Cardiac muscle cell (in vitro differentiated cells and primary cell): ENCODE measurements at regions not wholly inside any gene's neighbourhood (a gene's known extent, or its start where the extent isn't known, plus 50 kb on each side); places are given as distances from the start of the nearest gene placed in this dataset.
"Not testable (repeated sequence)": the region's sequence is repeated elsewhere in the genome, so short reads cannot be mapped to it uniquely, and the experiment has no call there.

Source experiments
- DNase-seq, 2 donors: peaks; one replicate each; pipeline versions ENCODE4 v3.0.0 to v3.0.0-alpha.2; 2010 to 2017; ENCODE audit warnings: low read depth in 1 of 2, low spot score in 1 of 2
- H3K27ac ChIP-seq: fragments of 200-600 bp; sonication (generic); 2 replicates; pipeline ENCODE4 v1.5.1; 2016
- H3K27me3 ChIP-seq: fragments of 200-600 bp; sonication (generic); 2 replicates; pipeline ENCODE4 v1.6.0; 2016; ENCODE audit warnings: control low read depth
- H3K36me3 ChIP-seq: fragments of 200-600 bp; sonication (generic); 2 replicates; pipeline ENCODE4 v1.5.1; 2016; ENCODE audit warnings: control low read depth
- H3K4me1 ChIP-seq: fragments of 200-600 bp; sonication (generic); 2 replicates; pipeline ENCODE4 v1.8.1; 2017; ENCODE audit warnings: low read depth, mild to moderate bottlenecking, mixed run types
- H3K4me3 ChIP-seq: fragments of 200-600 bp; sonication (generic); 2 replicates; pipeline ENCODE4 v1.5.1; 2016; ENCODE audit warnings: mild to moderate bottlenecking
- H3K9me3 ChIP-seq: fragments of 200-600 bp; sonication (generic); 2 replicates; pipeline ENCODE4 v1.5.1; 2017; ENCODE audit warnings: low read depth, mild to moderate bottlenecking, control low read depth
- TF ChIP-seq, protein P1 (sequence below): IDR thresholded peaks from 2 replicates; pipeline ENCODE4 v1.5.1; 2012; ENCODE audit warnings: low read depth, mild to moderate bottlenecking, low read length

DNA sequence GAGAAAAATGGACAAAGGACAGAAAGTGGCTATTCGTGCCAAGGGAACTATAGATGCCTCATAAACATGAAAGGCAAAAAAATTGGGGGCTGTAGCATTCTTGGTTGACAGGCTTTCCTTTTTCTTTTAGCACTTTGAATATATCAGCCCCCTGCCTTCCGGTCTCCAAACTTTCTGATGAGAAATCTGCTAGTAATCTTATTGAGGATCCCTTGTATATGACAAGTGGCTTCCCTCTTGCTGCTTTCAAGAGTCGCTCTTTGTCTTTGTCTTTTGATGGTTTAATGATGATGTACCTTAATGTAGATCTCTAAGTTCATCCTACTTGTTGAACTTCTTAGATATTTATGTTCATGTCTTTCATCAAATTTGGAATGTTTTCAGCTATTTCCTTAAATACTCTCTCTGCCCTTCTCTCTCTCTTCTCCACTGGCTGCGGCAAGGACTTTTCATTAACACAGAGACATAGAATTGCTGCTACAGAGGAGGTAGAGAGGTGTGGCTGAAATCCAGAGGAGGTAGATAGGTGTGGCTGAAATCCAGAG, 59.4 kb upstream of the EPHB3 start:
- Histone ChIP-seq H3K4me3 (no peak overlapping the region), H3K27ac (no peak overlapping the region), H3K27me3 (peaks cover 8% of the 10 kb centered on the region), H3K4me1 (no peaks in the 10 kb centered on the region), H3K9me3 (no peaks in the 10 kb centered on the region), H3K36me3 (no peaks in the 10 kb centered on the region)
- TF ChIP-seq, protein P1, sequence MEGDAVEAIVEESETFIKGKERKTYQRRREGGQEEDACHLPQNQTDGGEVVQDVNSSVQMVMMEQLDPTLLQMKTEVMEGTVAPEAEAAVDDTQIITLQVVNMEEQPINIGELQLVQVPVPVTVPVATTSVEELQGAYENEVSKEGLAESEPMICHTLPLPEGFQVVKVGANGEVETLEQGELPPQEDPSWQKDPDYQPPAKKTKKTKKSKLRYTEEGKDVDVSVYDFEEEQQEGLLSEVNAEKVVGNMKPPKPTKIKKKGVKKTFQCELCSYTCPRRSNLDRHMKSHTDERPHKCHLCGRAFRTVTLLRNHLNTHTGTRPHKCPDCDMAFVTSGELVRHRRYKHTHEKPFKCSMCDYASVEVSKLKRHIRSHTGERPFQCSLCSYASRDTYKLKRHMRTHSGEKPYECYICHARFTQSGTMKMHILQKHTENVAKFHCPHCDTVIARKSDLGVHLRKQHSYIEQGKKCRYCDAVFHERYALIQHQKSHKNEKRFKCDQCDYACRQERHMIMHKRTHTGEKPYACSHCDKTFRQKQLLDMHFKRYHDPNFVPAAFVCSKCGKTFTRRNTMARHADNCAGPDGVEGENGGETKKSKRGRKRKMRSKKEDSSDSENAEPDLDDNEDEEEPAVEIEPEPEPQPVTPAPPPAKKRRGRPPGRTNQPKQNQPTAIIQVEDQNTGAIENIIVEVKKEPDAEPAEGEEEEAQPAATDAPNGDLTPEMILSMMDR, result no peak
- DNase-seq, result no peak

- peaks cover 14% of the 10 kb centered on the region for H3K27me3 ChIP-seq
- not testable (repeated sequence) for H3K36me3 ChIP-seq, H3K27ac ChIP-seq, DNase-seq, H3K9me3 ChIP-seq, H3K4me3 ChIP-seq, H3K4me1 ChIP-seq
Measured at GRCh38 chr3:184502841-184503240, 58.7 kb upstream of the EPHB3 start.

GRCh38 chr3:184503647-184504046, 57.9 kb upstream of the EPHB3 start:
- Histone ChIP-seq H3K27me3 (peaks cover 22% of the 10 kb centered on the region), H3K9me3 (no peaks in the 10 kb centered on the region), H3K4me3 (no peak overlapping the region), H3K36me3 (no peaks in the 10 kb centered on the region), H3K27ac (no peak overlapping the region), H3K4me1 (no peaks in the 10 kb centered on the region)
- TF ChIP-seq, protein P1, result no peak
- no peak for DNase-seq

- TF ChIP-seq, protein P1, result no peak
- peak in 1 of 2 donors; percentile 12 for DNase-seq
- Histone ChIP-seq H3K9me3 (no peaks in the 10 kb centered on the region), H3K36me3 (no peaks in the 10 kb centered on the region), H3K4me3 (no peak overlapping the region), H3K27me3 (peaks cover 34% of the 10 kb centered on the region), H3K4me1 (no peaks in the 10 kb centered on the region), H3K27ac (no peak overlapping the region)
Measured at GRCh38 chr3:184505076-184505878, 56.3 kb upstream of the EPHB3 start.

- Histone ChIP-seq H3K27ac (no peak overlapping the region), H3K27me3 (peaks cover 47% of the 10 kb centered on the region), H3K9me3 (no peaks in the 10 kb centered on the region), H3K36me3 (no peaks in the 10 kb centered on the region), H3K4me3 (no peak overlapping the region), H3K4me1 (no peaks in the 10 kb centered on the region)
- TF ChIP-seq, protein P1, result no peak
- no peak for DNase-seq
Measured at GRCh38 chr3:184506561-184506991, 55.0 kb upstream of the EPHB3 start.

GRCh38 chr3:184508938-184509337, 52.6 kb upstream of the EPHB3 start:
- no peaks in the 10 kb centered on the region for H3K9me3 ChIP-seq
- TF ChIP-seq, protein P1, result no peak
- H3K4me3 ChIP-seq, result no peak overlapping the region
- H3K27ac ChIP-seq, result no peak overlapping the region
- DNase-seq, result no peak
- H3K36me3 ChIP-seq, result no peaks in the 10 kb centered on the region
- H3K4me1 ChIP-seq, result no peaks in the 10 kb centered on the region
- H3K27me3 ChIP-seq, result peaks cover 71% of the 10 kb centered on the region
